Liver (tissue), 3 donors: ENCODE measurements at regions not wholly inside any gene's neighbourhood (a gene's known extent, or its start where the extent isn't known, plus 50 kb on each side); places are given as distances from the start of the nearest gene placed in this dataset.

Experiments used
- GABPA ChIP-seq, 2 donors: IDR thresholded peaks in 1 of 2; conservative IDR thresholded peaks in 1 of 2; 2 replicates each; pipeline ENCODE4 v1.6.1; 2016; ENCODE audit warnings: antibody characterized with exemption in 2 of 2, mild to moderate bottlenecking in 1 of 2, moderate library complexity in 1 of 2
- JUND ChIP-seq, 2 donors: IDR thresholded peaks; 2 replicates each; pipeline ENCODE4 v1.6.1; 2016; ENCODE audit warnings: antibody characterized with exemption in 2 of 2
- MAX ChIP-seq: IDR thresholded peaks from 2 replicates; pipeline ENCODE4 v1.6.1; 2016; ENCODE audit warnings: antibody characterized with exemption
- TAF1 ChIP-seq: conservative IDR thresholded peaks from 2 replicates; pipeline ENCODE4 v1.6.1; 2016; ENCODE audit warnings: antibody characterized with exemption, mild to moderate bottlenecking
- YY1 ChIP-seq: IDR thresholded peaks from 2 replicates; pipeline ENCODE4 v1.6.1; 2016; ENCODE audit warnings: antibody characterized with exemption, mild to moderate bottlenecking
- TF ChIP-seq, protein P1 (sequence below): fragments of 150-350 bp; IDR thresholded peaks from 2 replicates; pipeline ENCODE4 v1.5.1; 2017; ENCODE audit warnings: improper control_type of control experiment, low read depth, low read length; ENCODE audit not compliant: missing input control
- TF ChIP-seq, protein P2 (sequence below): IDR thresholded peaks from 2 replicates; pipeline ENCODE4 v1.6.1; 2016; ENCODE audit warnings: antibody characterized with exemption
- donor health status: healthy.
- donor health status: healthy.

- TF ChIP-seq, protein P1, sequence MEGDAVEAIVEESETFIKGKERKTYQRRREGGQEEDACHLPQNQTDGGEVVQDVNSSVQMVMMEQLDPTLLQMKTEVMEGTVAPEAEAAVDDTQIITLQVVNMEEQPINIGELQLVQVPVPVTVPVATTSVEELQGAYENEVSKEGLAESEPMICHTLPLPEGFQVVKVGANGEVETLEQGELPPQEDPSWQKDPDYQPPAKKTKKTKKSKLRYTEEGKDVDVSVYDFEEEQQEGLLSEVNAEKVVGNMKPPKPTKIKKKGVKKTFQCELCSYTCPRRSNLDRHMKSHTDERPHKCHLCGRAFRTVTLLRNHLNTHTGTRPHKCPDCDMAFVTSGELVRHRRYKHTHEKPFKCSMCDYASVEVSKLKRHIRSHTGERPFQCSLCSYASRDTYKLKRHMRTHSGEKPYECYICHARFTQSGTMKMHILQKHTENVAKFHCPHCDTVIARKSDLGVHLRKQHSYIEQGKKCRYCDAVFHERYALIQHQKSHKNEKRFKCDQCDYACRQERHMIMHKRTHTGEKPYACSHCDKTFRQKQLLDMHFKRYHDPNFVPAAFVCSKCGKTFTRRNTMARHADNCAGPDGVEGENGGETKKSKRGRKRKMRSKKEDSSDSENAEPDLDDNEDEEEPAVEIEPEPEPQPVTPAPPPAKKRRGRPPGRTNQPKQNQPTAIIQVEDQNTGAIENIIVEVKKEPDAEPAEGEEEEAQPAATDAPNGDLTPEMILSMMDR, result no peak
- TF ChIP-seq JUND (IDR thresholded peaks at IDR 0.05) (no peak), MAX (no peak), TAF1 (no peak), YY1 (no peak), GABPA (IDR thresholded peaks at IDR 0.05 in 1 of 2, conservative IDR thresholded peaks at IDR 0.05 in 1 of 2) (no peak)
- TF ChIP-seq, protein P2, sequence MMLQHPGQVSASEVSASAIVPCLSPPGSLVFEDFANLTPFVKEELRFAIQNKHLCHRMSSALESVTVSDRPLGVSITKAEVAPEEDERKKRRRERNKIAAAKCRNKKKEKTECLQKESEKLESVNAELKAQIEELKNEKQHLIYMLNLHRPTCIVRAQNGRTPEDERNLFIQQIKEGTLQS, result no peak
These were observed 108.1 kb upstream of the SPRY1 start for GRCh38 chr4:123288309-123289025.
